Activated CD4-positive, alpha-beta memory T cell treated with anti-CD3 and anti-CD28 coated beads for 36 hours (primary cell): ENCODE measurements at regions not wholly inside any gene's neighbourhood (a gene's known extent, or its start where the extent isn't known, plus 50 kb on each side); places are given as distances from the start of the nearest gene placed in this dataset.

Experiments
- CTCF ChIA-PET: fragments of 350-600 bp; sonication (Branson Sonifier 250); formaldehyde crosslinking; loops from one replicate; lab custom pipeline; 2021; ENCODE audit warnings: antibody characterized with exemption, inconsistent platforms; lab: Charles Lee
- POLR2A ChIA-PET: fragments of 350-600 bp; sonication (Branson Sonifier 250); formaldehyde crosslinking; loops from one replicate; lab custom pipeline; 2021; ENCODE audit warnings: antibody characterized with exemption; lab: Charles Lee
- DNase-seq: peaks from one replicate; pipeline ENCODE4 v3.0.0-alpha.2; 2020
- H3K27ac Mint-ChIP-seq: one replicate; pipeline ENCODE4 v1.8.0; 2021; ENCODE audit warnings: mixed read lengths
- H3K27me3 Mint-ChIP-seq: one replicate; pipeline ENCODE4 v1.8.0; 2021; ENCODE audit warnings: mixed read lengths
- H3K36me3 Mint-ChIP-seq: one replicate; pipeline ENCODE4 v1.8.0; 2021; ENCODE audit warnings: mixed read lengths
- H3K4me1 Mint-ChIP-seq: one replicate; pipeline ENCODE4 v1.8.0; 2021; ENCODE audit warnings: low read depth, mixed read lengths
- H3K4me3 Mint-ChIP-seq: one replicate; pipeline ENCODE4 v1.8.0; 2021; ENCODE audit warnings: mild to moderate bottlenecking, mixed read lengths
- H3K9me3 Mint-ChIP-seq: one replicate; pipeline ENCODE4 v1.8.0; 2021; ENCODE audit warnings: mixed read lengths
- intact Hi-C: fragments of 100-400 bp; cut with micrococcal nuclease; formaldehyde crosslinking; loops from one replicate; pipeline ENCODE4 v1.15.1; 2023

DNA sequence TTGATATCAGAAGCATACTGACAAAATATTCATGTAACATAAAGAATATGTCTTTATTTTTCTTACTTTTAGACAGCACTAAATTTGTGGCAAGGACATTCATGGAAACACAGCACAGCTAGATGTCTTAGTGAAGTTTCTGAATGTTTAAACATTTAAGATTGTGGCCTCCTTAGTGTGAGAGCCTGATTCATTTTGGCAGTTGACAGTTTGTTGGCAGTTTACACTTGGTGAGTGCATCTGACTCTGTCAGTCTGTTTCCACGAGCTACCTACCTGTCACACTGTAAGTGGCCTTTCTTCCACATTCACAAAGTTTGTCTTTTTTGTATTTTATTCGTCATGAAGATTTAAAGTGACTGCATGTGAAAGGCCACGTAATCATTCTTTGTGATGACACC lies 436.8 kb downstream of the TUSC1 start:
- Mint-ChIP-seq H3K9me3 (peaks cover 22% of the 10 kb centered on the region), H3K4me1 (no peaks in the 10 kb centered on the region), H3K4me3 (no peak overlapping the region), H3K27me3 (no peaks in the 10 kb centered on the region), H3K36me3 (no peaks in the 10 kb centered on the region), H3K27ac (no peak overlapping the region)
- POLR2A ChIA-PET = no interaction called here
- intact Hi-C loops = no loop called here
- no peak for DNase-seq
- CTCF ChIA-PET = no interaction called here

DNA sequence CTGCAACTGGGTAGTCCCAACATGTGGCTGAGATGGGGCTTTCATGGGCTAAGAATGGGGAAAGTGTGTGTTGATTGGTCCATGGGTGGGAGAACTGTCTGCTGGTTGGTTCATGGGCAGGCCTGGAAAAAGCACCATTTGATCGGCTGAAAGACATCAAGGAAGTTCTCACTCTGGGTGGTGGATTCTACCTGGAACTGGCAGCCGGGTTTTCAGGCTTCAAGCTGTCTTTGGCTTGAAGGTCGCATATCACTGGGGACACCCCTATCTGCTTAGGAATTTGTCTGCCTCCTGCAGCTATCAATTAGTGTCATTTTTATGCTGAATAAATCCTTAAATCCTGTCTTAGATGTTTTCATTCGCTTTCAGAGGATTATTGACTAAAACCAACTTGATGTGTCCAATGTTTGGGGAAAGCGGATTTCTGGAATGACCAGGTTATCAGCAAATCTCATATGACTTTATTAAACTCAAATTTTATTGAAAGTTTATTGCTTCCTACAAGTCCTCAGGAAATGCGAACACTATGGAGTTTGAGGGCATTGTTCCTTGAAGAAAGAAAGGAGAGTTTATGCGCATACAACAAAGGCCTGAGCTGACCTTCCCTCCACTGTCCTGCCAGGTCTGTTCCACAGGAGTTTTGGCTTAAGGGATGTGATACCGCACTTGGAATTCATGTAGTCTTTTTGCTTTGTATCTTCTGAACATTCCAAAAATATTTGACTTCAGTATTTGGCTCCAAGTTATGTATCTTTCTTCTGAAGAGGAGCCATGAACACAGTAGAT lies 451.1 kb downstream of the TUSC1 start:
- ChIA-PET POLR2A (no interaction called here), CTCF (no interaction called here)
- Mint-ChIP-seq H3K4me1 (no peaks in the 10 kb centered on the region), H3K27ac (no peak overlapping the region), H3K4me3 (no peak overlapping the region), H3K36me3 (no peaks in the 10 kb centered on the region), H3K27me3 (no peaks in the 10 kb centered on the region), H3K9me3 (peaks cover 25% of the 10 kb centered on the region)
- intact Hi-C loops = no loop called here
- no peak for DNase-seq

DNA sequence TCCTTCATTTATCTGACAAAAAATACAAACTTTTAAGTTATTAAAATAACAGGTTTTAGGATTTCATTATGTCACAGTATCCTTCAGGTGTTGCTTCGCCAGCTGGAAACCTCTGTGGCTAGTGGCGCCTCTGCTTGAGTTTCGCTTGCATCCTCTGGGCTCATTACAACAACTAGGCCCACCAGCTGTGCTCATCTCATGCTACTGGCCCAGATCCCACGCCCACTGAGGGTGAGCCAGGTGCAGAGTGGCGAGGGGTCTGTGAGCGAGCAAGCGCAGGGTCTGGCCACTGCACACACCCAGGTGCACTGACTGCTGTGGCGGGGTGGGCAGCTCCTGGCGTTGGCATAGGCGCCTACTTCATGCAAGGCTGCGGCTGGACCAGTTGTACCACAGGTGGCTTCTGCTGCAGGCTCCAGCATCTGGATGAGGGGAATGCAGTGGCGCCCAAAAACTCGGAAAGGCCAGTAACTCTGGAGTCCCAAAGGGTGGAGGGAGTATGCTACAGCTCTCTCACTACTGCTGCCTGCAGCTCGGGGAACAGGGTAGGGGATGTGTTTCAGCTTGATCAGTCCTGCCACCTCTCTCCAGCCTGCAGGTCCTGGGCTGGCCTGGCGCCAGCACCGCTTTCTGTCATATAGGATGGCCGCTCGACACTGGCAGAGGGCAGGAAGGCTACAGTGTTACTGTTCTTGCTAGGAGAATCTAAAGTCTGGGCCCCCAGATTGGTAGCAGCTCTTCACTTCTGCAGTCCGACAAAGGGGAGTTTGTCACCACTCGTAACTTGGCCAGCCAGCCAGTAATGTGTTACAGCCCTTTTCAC lies 452.1 kb downstream of the TUSC1 start:
- ChIA-PET POLR2A (no interaction called here), CTCF (no interaction called here)
- no peaks in the 10 kb centered on the region for H3K36me3 Mint-ChIP-seq
- H3K4me3 Mint-ChIP-seq = no peak overlapping the region
- intact Hi-C loops = no loop called here
- H3K9me3 Mint-ChIP-seq = peaks cover 25% of the 10 kb centered on the region
- H3K27me3 Mint-ChIP-seq = no peaks in the 10 kb centered on the region
- no peak overlapping the region for H3K27ac Mint-ChIP-seq
- no peak for DNase-seq
- no peaks in the 10 kb centered on the region for H3K4me1 Mint-ChIP-seq

GRCh38 chr9:25224996-25225395 lies 453.2 kb downstream of the TUSC1 start:
- no peak overlapping the region for H3K4me3 Mint-ChIP-seq
- DNase-seq = no peak
- no peaks in the 10 kb centered on the region for H3K4me1 Mint-ChIP-seq
- H3K9me3 Mint-ChIP-seq = peaks cover 25% of the 10 kb centered on the region
- no peaks in the 10 kb centered on the region for H3K36me3 Mint-ChIP-seq
- POLR2A ChIA-PET = no interaction called here
- H3K27ac Mint-ChIP-seq = no peak overlapping the region
- CTCF ChIA-PET = no interaction called here
- H3K27me3 Mint-ChIP-seq = no peaks in the 10 kb centered on the region
- intact Hi-C loops = no loop called here

GRCh38 chr9:25224309-25224708 lies 453.9 kb downstream of the TUSC1 start:
- Mint-ChIP-seq H3K4me1 (no peaks in the 10 kb centered on the region), H3K9me3 (peaks cover 25% of the 10 kb centered on the region), H3K27ac (no peak overlapping the region), H3K36me3 (no peaks in the 10 kb centered on the region), H3K27me3 (no peaks in the 10 kb centered on the region), H3K4me3 (no peak overlapping the region)
- intact Hi-C loops = no loop called here
- ChIA-PET POLR2A (no interaction called here), CTCF (no interaction called here)
- DNase-seq = no peak

GRCh38 chr9:25212361-25212760 lies 465.9 kb downstream of the TUSC1 start:
- Mint-ChIP-seq H3K4me1 (no peaks in the 10 kb centered on the region), H3K27ac (no peak overlapping the region), H3K9me3 (peaks cover 28% of the 10 kb centered on the region), H3K27me3 (no peaks in the 10 kb centered on the region), H3K4me3 (no peak overlapping the region), H3K36me3 (no peaks in the 10 kb centered on the region)
- intact Hi-C loops = no loop called here
- ChIA-PET POLR2A (no interaction called here), CTCF (no interaction called here)
- no peak for DNase-seq

- ChIA-PET CTCF (no interaction called here), POLR2A (no interaction called here)
- Mint-ChIP-seq H3K4me3 (no peak overlapping the region), H3K27me3 (no peaks in the 10 kb centered on the region), H3K9me3 (peaks cover 31% of the 10 kb centered on the region), H3K27ac (no peak overlapping the region), H3K4me1 (no peaks in the 10 kb centered on the region), H3K36me3 (no peaks in the 10 kb centered on the region)
- no peak for DNase-seq
- intact Hi-C loops = no loop called here
These were observed 470.6 kb downstream of the TUSC1 start for GRCh38 chr9:25207402-25208195.

DNA sequence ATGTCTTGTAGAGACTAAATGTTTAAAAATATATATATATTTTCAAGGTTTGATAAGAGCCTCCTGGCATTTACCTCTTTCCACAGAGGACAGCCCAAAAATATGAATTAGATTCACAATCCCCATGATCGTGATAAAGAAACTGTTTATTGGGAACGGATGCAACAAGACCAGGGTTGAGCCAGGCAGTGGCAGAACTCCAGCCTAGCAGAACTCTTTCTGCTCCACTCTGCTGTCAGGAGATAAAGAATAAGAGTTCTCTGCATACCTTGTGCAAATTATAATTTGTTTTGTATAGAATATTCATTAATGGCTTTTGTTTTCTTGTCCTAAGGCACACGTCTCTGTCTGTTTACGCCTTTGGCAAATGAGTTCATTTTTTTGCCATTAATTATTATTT lies 472.2 kb downstream of the TUSC1 start:
- ChIA-PET CTCF (no interaction called here), POLR2A (no interaction called here)
- Mint-ChIP-seq H3K4me3 (no peak overlapping the region), H3K27ac (no peak overlapping the region), H3K27me3 (no peaks in the 10 kb centered on the region), H3K4me1 (no peaks in the 10 kb centered on the region), H3K9me3 (peaks cover 25% of the 10 kb centered on the region), H3K36me3 (no peaks in the 10 kb centered on the region)
- intact Hi-C loops = no loop called here
- no peak for DNase-seq

DNA sequence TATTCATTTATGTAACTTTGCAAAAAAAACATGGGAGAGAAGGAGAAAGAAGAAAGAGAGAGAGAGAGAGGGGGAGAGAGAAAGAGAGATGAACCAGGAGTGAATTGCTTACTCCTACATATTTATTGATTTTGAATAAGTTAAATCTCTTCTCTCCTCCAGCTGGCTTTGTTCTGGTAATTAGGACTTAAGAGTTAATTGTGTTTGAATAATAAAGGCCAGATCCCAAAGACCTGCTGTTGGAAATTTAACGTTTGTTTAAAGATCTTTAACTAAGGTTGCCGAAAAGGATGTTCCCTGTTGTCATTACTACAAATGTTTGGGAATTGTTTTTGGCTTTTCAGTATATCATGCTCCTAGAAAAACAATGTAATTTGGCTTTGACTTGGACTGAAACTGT lies 473.0 kb downstream of the TUSC1 start:
- ChIA-PET CTCF (no interaction called here), POLR2A (no interaction called here)

GRCh38 chr9:25177858-25178257 lies 500.4 kb downstream of the TUSC1 start:
- Mint-ChIP-seq H3K27me3 (no peaks in the 10 kb centered on the region), H3K4me1 (no peaks in the 10 kb centered on the region), H3K4me3 (no peak overlapping the region), H3K36me3 (no peaks in the 10 kb centered on the region), H3K9me3 (peaks cover 24% of the 10 kb centered on the region), H3K27ac (no peak overlapping the region)
- no peak for DNase-seq
- POLR2A ChIA-PET = no interaction called here
- intact Hi-C loops = no loop called here
- CTCF ChIA-PET = no interaction called here

More for the DNA sequence above, 473.0 kb downstream of the TUSC1 start:
- Mint-ChIP-seq H3K27me3 (no peaks in the 10 kb centered on the region), H3K4me3 (no peak overlapping the region), H3K9me3 (peaks cover 25% of the 10 kb centered on the region), H3K36me3 (no peaks in the 10 kb centered on the region), H3K4me1 (no peaks in the 10 kb centered on the region), H3K27ac (no peak overlapping the region)
- no peak for DNase-seq
- intact Hi-C loops = no loop called here

- Mint-ChIP-seq H3K27ac (no peak overlapping the region), H3K36me3 (no peaks in the 10 kb centered on the region), H3K27me3 (no peaks in the 10 kb centered on the region), H3K4me1 (no peaks in the 10 kb centered on the region), H3K9me3 (peaks cover 15% of the 10 kb centered on the region), H3K4me3 (no peak overlapping the region)
- no peak for DNase-seq
- ChIA-PET CTCF (no interaction called here), POLR2A (no interaction called here)
- intact Hi-C loops = no loop called here
These were observed 548.7 kb downstream of the TUSC1 start for GRCh38 chr9:25129537-25129936.

DNA sequence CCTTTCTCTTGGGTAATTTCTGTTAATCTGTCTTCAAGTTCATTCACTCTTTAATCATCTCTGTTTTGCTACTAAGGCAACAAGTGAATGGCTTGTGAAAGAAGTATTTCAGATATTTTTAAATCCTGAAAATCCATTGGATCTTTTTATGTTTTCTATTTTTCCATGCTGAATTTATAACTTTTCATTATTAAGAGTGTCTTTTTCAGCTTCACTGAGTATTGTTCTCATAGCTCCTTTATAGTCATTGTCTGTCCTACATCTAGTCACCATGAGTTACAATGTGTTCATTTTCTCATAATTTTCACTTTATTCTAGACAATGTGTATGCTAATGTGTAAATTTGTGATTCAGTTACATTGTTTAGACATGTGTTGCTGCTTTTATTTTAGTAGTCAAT lies 556.4 kb downstream of the TUSC1 start:
- no peaks in the 10 kb centered on the region for H3K4me1 Mint-ChIP-seq
- H3K4me3 Mint-ChIP-seq = no peak overlapping the region
- H3K27ac Mint-ChIP-seq = no peak overlapping the region
- H3K9me3 Mint-ChIP-seq = peaks cover 44% of the 10 kb centered on the region
- DNase-seq = no peak
- no peaks in the 10 kb centered on the region for H3K36me3 Mint-ChIP-seq
- no peaks in the 10 kb centered on the region for H3K27me3 Mint-ChIP-seq
- ChIA-PET POLR2A (no interaction called here), CTCF (no interaction called here)
- intact Hi-C loops = no loop called here
